ENCODE measurements at regions not wholly inside any gene's neighbourhood (a gene's known extent, or its start where the extent isn't known, plus 50 kb on each side); places are given as distances from the start of the nearest gene placed in this dataset.

DNA sequence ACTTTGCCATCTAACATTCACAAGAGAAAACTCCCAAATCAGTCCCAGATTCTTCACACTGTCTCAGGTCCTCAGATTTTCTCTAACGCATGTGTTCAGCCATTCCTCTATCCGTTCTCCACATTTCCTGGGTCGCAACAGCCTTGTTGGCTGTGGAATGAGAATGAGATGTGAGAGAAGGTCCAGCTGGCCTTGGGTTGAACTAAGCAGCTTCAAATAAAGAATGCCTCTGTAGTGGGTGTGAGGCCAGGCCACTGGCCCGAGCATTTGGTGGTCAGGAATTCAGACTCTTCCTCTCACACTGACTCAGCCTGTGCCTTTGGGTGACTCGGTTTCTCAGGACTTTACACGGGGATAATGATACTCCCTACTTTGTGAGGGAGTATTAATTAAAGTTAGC, 73.8 kb upstream of the CCN6 start:
- TF ChIP-seq, protein P1, sequence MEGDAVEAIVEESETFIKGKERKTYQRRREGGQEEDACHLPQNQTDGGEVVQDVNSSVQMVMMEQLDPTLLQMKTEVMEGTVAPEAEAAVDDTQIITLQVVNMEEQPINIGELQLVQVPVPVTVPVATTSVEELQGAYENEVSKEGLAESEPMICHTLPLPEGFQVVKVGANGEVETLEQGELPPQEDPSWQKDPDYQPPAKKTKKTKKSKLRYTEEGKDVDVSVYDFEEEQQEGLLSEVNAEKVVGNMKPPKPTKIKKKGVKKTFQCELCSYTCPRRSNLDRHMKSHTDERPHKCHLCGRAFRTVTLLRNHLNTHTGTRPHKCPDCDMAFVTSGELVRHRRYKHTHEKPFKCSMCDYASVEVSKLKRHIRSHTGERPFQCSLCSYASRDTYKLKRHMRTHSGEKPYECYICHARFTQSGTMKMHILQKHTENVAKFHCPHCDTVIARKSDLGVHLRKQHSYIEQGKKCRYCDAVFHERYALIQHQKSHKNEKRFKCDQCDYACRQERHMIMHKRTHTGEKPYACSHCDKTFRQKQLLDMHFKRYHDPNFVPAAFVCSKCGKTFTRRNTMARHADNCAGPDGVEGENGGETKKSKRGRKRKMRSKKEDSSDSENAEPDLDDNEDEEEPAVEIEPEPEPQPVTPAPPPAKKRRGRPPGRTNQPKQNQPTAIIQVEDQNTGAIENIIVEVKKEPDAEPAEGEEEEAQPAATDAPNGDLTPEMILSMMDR (conservative IDR thresholded peaks at IDR 0.05; ENCODE audit: low read depth in 2 of 2) = no peak
- TF ChIP-seq, protein P2, sequence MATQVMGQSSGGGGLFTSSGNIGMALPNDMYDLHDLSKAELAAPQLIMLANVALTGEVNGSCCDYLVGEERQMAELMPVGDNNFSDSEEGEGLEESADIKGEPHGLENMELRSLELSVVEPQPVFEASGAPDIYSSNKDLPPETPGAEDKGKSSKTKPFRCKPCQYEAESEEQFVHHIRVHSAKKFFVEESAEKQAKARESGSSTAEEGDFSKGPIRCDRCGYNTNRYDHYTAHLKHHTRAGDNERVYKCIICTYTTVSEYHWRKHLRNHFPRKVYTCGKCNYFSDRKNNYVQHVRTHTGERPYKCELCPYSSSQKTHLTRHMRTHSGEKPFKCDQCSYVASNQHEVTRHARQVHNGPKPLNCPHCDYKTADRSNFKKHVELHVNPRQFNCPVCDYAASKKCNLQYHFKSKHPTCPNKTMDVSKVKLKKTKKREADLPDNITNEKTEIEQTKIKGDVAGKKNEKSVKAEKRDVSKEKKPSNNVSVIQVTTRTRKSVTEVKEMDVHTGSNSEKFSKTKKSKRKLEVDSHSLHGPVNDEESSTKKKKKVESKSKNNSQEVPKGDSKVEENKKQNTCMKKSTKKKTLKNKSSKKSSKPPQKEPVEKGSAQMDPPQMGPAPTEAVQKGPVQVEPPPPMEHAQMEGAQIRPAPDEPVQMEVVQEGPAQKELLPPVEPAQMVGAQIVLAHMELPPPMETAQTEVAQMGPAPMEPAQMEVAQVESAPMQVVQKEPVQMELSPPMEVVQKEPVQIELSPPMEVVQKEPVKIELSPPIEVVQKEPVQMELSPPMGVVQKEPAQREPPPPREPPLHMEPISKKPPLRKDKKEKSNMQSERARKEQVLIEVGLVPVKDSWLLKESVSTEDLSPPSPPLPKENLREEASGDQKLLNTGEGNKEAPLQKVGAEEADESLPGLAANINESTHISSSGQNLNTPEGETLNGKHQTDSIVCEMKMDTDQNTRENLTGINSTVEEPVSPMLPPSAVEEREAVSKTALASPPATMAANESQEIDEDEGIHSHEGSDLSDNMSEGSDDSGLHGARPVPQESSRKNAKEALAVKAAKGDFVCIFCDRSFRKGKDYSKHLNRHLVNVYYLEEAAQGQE (IDR thresholded peaks at IDR 0.05; ENCODE audit: unreplicated experiment) = no peak
- no peak for TF ChIP-seq EZH2phosphoT487 (IDR thresholded peaks at IDR 0.05; ENCODE audit: unreplicated experiment)
- no peak for TF ChIP-seq EZH2 (IDR thresholded peaks at IDR 0.05; ENCODE audit: low read depth, unreplicated experiment)
- no peak for TF ChIP-seq POLR2AphosphoS5 (IDR thresholded peaks at IDR 0.05; ENCODE audit: low read depth)
- TF ChIP-seq CREB1 (CRISPR knock-in tag; IDR thresholded peaks at IDR 0.05; ENCODE audit: low read depth) = no peak
- no peak for TF ChIP-seq JUNB (IDR thresholded peaks at IDR 0.05; ENCODE audit: unreplicated experiment)
- TF ChIP-seq NANOG (IDR thresholded peaks at IDR 0.05; ENCODE audit: borderline replicate concordance) = no peak
- TF ChIP-seq, protein P3, sequence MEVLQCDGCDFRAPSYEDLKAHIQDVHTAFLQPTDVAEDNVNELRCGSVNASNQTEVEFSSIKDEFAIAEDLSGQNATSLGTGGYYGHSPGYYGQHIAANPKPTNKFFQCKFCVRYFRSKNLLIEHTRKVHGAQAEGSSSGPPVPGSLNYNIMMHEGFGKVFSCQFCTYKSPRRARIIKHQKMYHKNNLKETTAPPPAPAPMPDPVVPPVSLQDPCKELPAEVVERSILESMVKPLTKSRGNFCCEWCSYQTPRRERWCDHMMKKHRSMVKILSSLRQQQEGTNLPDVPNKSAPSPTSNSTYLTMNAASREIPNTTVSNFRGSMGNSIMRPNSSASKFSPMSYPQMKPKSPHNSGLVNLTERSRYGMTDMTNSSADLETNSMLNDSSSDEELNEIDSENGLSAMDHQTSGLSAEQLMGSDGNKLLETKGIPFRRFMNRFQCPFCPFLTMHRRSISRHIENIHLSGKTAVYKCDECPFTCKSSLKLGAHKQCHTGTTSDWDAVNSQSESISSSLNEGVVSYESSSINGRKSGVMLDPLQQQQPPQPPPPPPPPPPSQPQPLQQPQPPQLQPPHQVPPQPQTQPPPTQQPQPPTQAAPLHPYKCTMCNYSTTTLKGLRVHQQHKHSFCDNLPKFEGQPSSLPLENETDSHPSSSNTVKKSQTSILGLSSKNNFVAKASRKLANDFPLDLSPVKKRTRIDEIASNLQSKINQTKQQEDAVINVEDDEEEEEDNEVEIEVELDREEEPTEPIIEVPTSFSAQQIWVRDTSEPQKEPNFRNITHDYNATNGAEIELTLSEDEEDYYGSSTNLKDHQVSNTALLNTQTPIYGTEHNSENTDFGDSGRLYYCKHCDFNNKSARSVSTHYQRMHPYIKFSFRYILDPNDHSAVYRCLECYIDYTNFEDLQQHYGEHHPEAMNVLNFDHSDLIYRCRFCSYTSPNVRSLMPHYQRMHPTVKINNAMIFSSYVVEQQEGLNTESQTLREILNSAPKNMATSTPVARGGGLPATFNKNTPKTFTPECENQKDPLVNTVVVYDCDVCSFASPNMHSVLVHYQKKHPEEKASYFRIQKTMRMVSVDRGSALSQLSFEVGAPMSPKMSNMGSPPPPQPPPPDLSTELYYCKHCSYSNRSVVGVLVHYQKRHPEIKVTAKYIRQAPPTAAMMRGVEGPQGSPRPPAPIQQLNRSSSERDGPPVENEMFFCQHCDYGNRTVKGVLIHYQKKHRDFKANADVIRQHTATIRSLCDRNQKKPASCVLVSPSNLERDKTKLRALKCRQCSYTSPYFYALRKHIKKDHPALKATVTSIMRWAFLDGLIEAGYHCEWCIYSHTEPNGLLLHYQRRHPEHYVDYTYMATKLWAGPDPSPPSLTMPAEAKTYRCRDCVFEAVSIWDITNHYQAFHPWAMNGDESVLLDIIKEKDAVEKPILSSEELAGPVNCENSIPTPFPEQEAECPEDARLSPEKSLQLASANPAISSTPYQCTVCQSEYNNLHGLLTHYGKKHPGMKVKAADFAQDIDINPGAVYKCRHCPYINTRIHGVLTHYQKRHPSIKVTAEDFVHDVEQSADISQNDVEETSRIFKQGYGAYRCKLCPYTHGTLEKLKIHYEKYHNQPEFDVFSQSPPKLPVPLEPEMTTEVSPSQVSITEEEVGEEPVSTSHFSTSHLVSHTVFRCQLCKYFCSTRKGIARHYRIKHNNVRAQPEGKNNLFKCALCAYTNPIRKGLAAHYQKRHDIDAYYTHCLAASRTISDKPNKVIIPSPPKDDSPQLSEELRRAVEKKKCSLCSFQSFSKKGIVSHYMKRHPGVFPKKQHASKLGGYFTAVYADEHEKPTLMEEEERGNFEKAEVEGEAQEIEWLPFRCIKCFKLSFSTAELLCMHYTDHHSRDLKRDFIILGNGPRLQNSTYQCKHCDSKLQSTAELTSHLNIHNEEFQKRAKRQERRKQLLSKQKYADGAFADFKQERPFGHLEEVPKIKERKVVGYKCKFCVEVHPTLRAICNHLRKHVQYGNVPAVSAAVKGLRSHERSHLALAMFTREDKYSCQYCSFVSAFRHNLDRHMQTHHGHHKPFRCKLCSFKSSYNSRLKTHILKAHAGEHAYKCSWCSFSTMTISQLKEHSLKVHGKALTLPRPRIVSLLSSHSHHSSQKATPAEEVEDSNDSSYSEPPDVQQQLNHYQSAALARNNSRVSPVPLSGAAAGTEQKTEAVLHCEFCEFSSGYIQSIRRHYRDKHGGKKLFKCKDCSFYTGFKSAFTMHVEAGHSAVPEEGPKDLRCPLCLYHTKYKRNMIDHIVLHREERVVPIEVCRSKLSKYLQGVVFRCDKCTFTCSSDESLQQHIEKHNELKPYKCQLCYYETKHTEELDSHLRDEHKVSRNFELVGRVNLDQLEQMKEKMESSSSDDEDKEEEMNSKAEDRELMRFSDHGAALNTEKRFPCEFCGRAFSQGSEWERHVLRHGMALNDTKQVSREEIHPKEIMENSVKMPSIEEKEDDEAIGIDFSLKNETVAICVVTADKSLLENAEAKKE (CRISPR knock-in tag; IDR thresholded peaks at IDR 0.05) = no peak

All from GM23338 (cell line).